ENCODE measurements at regions not wholly inside any gene's neighbourhood (a gene's known extent, or its start where the extent isn't known, plus 50 kb on each side); places are given as distances from the start of the nearest gene placed in this dataset.

DNA sequence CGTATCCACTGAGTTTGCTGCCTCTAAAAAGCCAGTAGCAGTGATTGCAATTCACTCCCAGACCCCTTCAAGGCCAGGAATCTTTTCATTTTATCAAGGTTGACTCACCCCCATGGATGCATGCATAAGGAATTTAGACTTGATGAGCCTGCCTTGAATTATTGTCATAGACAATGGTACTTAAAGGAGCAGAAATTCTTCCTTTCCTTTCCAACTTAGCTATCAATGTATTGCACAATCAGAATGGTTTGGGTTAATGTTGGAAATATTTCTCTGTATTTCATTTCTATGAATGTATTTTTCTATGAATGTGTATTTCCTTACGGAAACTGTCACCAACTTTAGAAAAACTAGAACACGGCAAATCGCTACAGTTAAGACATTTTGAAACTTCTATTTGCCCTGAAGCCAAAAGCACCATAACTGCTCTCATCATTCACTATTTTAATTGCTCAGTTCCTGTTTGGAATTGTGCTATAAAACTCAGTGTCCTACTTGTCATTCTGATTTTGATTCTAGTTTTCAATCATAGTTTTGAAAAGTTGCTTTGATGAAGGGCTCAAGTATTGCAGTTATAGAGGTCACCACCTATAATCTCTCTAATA lies 355.7 kb upstream of the AKR1E2 start:
- Mint-ChIP-seq H3K4me1 (ENCODE audit: low read depth, unreplicated experiment) (peaks cover 13% of the 10 kb centered on the region), H3K9me3 (ENCODE audit: low read depth, unreplicated experiment) (peaks cover 8% of the 10 kb centered on the region), H3K27me3 (ENCODE audit: unreplicated experiment) (no peaks in the 10 kb centered on the region), H3K4me3 (ENCODE audit: low read depth, unreplicated experiment) (no peak overlapping the region), H3K36me3 (ENCODE audit: insufficient read depth, unreplicated experiment) (no peaks in the 10 kb centered on the region), H3K27ac (ENCODE audit: unreplicated experiment) (no peak overlapping the region)
- TF ChIP-seq, protein P1, sequence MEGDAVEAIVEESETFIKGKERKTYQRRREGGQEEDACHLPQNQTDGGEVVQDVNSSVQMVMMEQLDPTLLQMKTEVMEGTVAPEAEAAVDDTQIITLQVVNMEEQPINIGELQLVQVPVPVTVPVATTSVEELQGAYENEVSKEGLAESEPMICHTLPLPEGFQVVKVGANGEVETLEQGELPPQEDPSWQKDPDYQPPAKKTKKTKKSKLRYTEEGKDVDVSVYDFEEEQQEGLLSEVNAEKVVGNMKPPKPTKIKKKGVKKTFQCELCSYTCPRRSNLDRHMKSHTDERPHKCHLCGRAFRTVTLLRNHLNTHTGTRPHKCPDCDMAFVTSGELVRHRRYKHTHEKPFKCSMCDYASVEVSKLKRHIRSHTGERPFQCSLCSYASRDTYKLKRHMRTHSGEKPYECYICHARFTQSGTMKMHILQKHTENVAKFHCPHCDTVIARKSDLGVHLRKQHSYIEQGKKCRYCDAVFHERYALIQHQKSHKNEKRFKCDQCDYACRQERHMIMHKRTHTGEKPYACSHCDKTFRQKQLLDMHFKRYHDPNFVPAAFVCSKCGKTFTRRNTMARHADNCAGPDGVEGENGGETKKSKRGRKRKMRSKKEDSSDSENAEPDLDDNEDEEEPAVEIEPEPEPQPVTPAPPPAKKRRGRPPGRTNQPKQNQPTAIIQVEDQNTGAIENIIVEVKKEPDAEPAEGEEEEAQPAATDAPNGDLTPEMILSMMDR (IDR thresholded peaks at IDR 0.05; ENCODE audit: unreplicated experiment), result no peak
- no TSS peak for BruUV-seq (replicated peaks)
- CTCF ChIA-PET, result no interaction called here
- intact Hi-C loops (cut with micrococcal nuclease; ENCODE audit: unreplicated experiment), result no loop called here
- no peak for DNase-seq

GRCh38 chr10:4467481-4467880 lies 358.5 kb upstream of the AKR1E2 start:
- TF ChIP-seq, protein P1 (IDR thresholded peaks at IDR 0.05; ENCODE audit: unreplicated experiment), result no peak
- DNase-seq, result no peak
- Mint-ChIP-seq H3K27ac (ENCODE audit: unreplicated experiment) (no peak overlapping the region), H3K9me3 (ENCODE audit: low read depth, unreplicated experiment) (peaks cover 8% of the 10 kb centered on the region), H3K27me3 (ENCODE audit: unreplicated experiment) (no peaks in the 10 kb centered on the region), H3K4me1 (ENCODE audit: low read depth, unreplicated experiment) (no peaks in the 10 kb centered on the region), H3K4me3 (ENCODE audit: low read depth, unreplicated experiment) (no peak overlapping the region), H3K36me3 (ENCODE audit: insufficient read depth, unreplicated experiment) (no peaks in the 10 kb centered on the region)
- CTCF ChIA-PET, result no interaction called here
- intact Hi-C loops (cut with micrococcal nuclease; ENCODE audit: unreplicated experiment), result no loop called here
- no TSS peak for BruUV-seq (replicated peaks)

- H3K9me3 Mint-ChIP-seq (ENCODE audit: low read depth, unreplicated experiment), result peaks cover 2% of the 10 kb centered on the region
- H3K4me1 Mint-ChIP-seq (ENCODE audit: low read depth, unreplicated experiment), result peaks cover 8% of the 10 kb centered on the region
- no peaks in the 10 kb centered on the region for H3K27me3 Mint-ChIP-seq (ENCODE audit: unreplicated experiment)
- no peak overlapping the region for H3K4me3 Mint-ChIP-seq (ENCODE audit: low read depth, unreplicated experiment)
- TF ChIP-seq, protein P1 (IDR thresholded peaks at IDR 0.05; ENCODE audit: unreplicated experiment), result no peak
- intact Hi-C loops (cut with micrococcal nuclease; ENCODE audit: unreplicated experiment), result no loop called here
- H3K36me3 Mint-ChIP-seq (ENCODE audit: insufficient read depth, unreplicated experiment), result no peaks in the 10 kb centered on the region
- no peak for DNase-seq
- no TSS peak for BruUV-seq (replicated peaks)
- no peak overlapping the region for H3K27ac Mint-ChIP-seq (ENCODE audit: unreplicated experiment)
- CTCF ChIA-PET, result no interaction called here
Observed at GRCh38 chr10:4460267-4460666, 365.7 kb upstream of the AKR1E2 start.

GRCh38 chr10:4459531-4459930 lies 366.5 kb upstream of the AKR1E2 start:
- Mint-ChIP-seq H3K36me3 (ENCODE audit: insufficient read depth, unreplicated experiment) (no peaks in the 10 kb centered on the region), H3K9me3 (ENCODE audit: low read depth, unreplicated experiment) (peaks cover 2% of the 10 kb centered on the region), H3K27ac (ENCODE audit: unreplicated experiment) (peak overlapping the region; percentile 2), H3K4me1 (ENCODE audit: low read depth, unreplicated experiment) (peaks cover 8% of the 10 kb centered on the region), H3K27me3 (ENCODE audit: unreplicated experiment) (no peaks in the 10 kb centered on the region), H3K4me3 (ENCODE audit: low read depth, unreplicated experiment) (no peak overlapping the region)
- intact Hi-C loops (cut with micrococcal nuclease; ENCODE audit: unreplicated experiment), result no loop called here
- BruUV-seq (replicated peaks), result no TSS peak
- CTCF ChIA-PET, result no interaction called here
- TF ChIP-seq, protein P1 (IDR thresholded peaks at IDR 0.05; ENCODE audit: unreplicated experiment), result no peak
- DNase-seq, result no peak

Measured in Calu3 (cell line).